HCT116 (cell line): ENCODE measurements at regions not wholly inside any gene's neighbourhood (a gene's known extent, or its start where the extent isn't known, plus 50 kb on each side); places are given as distances from the start of the nearest gene placed in this dataset.

Experiments used
- ATAC-seq: fragments of 200-7000 bp; cut with Tn5 transposase; 2 replicates; pipeline ENCODE4 v1.9.1; 2020; ENCODE audit warnings: mild to moderate bottlenecking, moderate library complexity
- BruUV-seq: library from RNA; stranded (reverse); fragments of 400-500 nt; replicated peaks from 2 replicates; lab custom pipeline; 2021; lab: Mats Ljungman, UMichigan
- CTCF ChIA-PET: fragments of 300-600 bp; sonication (Branson Sonifier 250); formaldehyde crosslinking; loops from one replicate; lab custom pipeline; 2021; ENCODE audit warnings: antibody characterized with exemption; lab: Charles Lee
- POLR2A ChIA-PET: fragments of 300-600, 350-600 bp; sonication (Branson Sonifier 250); formaldehyde crosslinking; loops from one replicate; lab custom pipeline; 2021; ENCODE audit warnings: antibody characterized with exemption; lab: Charles Lee
- RAD21 ChIA-PET, 2 experiments: fragments of 300-600 bp; sonication (Branson Sonifier 250); formaldehyde crosslinking; loops; one replicate each; lab custom pipeline; 2023; ENCODE audit warnings: low total read pairs in 2 of 2; ENCODE audit not compliant: uncharacterized antibody in 2 of 2, unreplicated experiment in 2 of 2, low non-redundant PET in 1 of 2; lab: Charles Lee
- DNase-seq: peaks from one replicate; pipeline ENCODE4 v3.0.0-alpha.2; 2010; ENCODE audit warnings: low read depth, low spot score
- H2AFZ ChIP-seq: fragments of 200-600 bp; shearing (Covaris generic), sonication (generic); 2 replicates; pipeline ENCODE4 v1.6.1; 2017; ENCODE audit warnings: low read depth, mixed run types, mixed read lengths, antibody characterized with exemption, low read length; ENCODE audit not compliant: poor library complexity, severe bottlenecking
- H3K27ac ChIP-seq: 2 replicates; pipeline ENCODE4 v1.5.1; 2012; ENCODE audit warnings: low read depth, low read length
- H3K27me3 ChIP-seq: fragments of 200-600 bp; sonication (generic); 2 replicates; pipeline ENCODE4 v1.6.1; 2016; ENCODE audit warnings: mixed run types, low read length, mixed read lengths; ENCODE audit not compliant: insufficient read depth
- H3K36me3 ChIP-seq, 2 experiments: fragments of 200-500 bp in 1 of 2; fragments of 200-600 bp in 1 of 2; sonication (Bioruptor generic) in 1 of 2; sonication (generic) in 1 of 2; 2 replicates each; pipeline versions ENCODE4 v1.5.1 to v1.6.1; 2014 to 2016; ENCODE audit warnings: low read length in 2 of 2, inconsistent platforms in 1 of 2, mixed read lengths in 1 of 2, mixed run types in 1 of 2; ENCODE audit not compliant: insufficient read depth in 2 of 2, control insufficient read depth in 1 of 2
- H3K4me1 ChIP-seq, 2 experiments: fragments of 200-600 bp in 1 of 2; sonication (generic) in 1 of 2; 2 replicates each; pipeline versions ENCODE4 v1.5.1 to v1.6.1; 2012 to 2017; ENCODE audit warnings: low read length in 2 of 2, inconsistent platforms in 1 of 2, mild to moderate bottlenecking in 1 of 2, mixed read lengths in 1 of 2, mixed run types in 1 of 2, moderate library complexity in 1 of 2; ENCODE audit not compliant: insufficient read depth in 2 of 2, control insufficient read depth in 1 of 2
- H3K4me2 ChIP-seq: fragments of 200-600 bp; sonication (generic); 2 replicates; pipeline ENCODE4 v1.6.1; 2017; ENCODE audit warnings: mixed run types, low read length, mixed read lengths
- H3K4me3 ChIP-seq, 2 experiments: fragments of 200-600 bp in 1 of 2; sonication (generic) in 1 of 2; replicated peaks in 1 of 2; 2 replicates each; pipeline ENCODE4 v1.5.1; 2011 to 2016; ENCODE audit warnings: low read length in 2 of 2, control low read depth in 1 of 2, low read depth in 1 of 2, mild to moderate bottlenecking in 1 of 2, mixed read lengths in 1 of 2, mixed run types in 1 of 2
- H3K79me2 ChIP-seq: fragments of 200-600 bp; sonication (generic); 2 replicates; pipeline ENCODE4 v1.6.1; 2017; ENCODE audit warnings: mild to moderate bottlenecking, mixed run types, low read length, moderate library complexity, mixed read lengths; ENCODE audit not compliant: insufficient read depth
- H3K9ac ChIP-seq: fragments of 200-600 bp; sonication (generic); 2 replicates; pipeline ENCODE4 v1.6.1; 2016; ENCODE audit warnings: low read length, mixed read lengths
- H3K9me2 ChIP-seq: fragments of 200-600 bp; sonication (generic), shearing (Covaris generic); 2 replicates; pipeline ENCODE4 v1.6.1; 2017; ENCODE audit warnings: mixed run types, mild to moderate bottlenecking, moderate library complexity; ENCODE audit not compliant: insufficient read depth
- H3K9me3 ChIP-seq, 2 experiments: fragments of 200-500 bp in 1 of 2; fragments of 200-600 bp in 1 of 2; sonication (Bioruptor generic) in 1 of 2; sonication (generic) in 1 of 2; 2 replicates each; pipeline ENCODE4 v1.6.1; 2014 to 2017; ENCODE audit warnings: low read length in 2 of 2, mixed read lengths in 2 of 2, inconsistent platforms in 1 of 2, low read depth in 1 of 2, mild to moderate bottlenecking in 1 of 2, mixed run types in 1 of 2, moderate library complexity in 1 of 2; ENCODE audit not compliant: control insufficient read depth in 1 of 2, insufficient read depth in 1 of 2
- H4K20me1 ChIP-seq: fragments of 200-600 bp; sonication (generic), shearing (Covaris generic); 2 replicates; pipeline ENCODE4 v1.6.1; 2017; ENCODE audit warnings: mixed run types, mild to moderate bottlenecking, moderate library complexity; ENCODE audit not compliant: insufficient read depth
- CEBPB ChIP-seq: IDR thresholded peaks from 2 replicates; pipeline ENCODE4 v1.6.1; 2012; ENCODE audit warnings: low read depth
- EZH2 ChIP-seq: fragments of 200-600 bp; sonication (generic); IDR thresholded peaks from 2 replicates; pipeline ENCODE4 v1.6.1; 2017; ENCODE audit warnings: antibody characterized with exemption, mixed run types
- EZH2phosphoT487 ChIP-seq: fragments of 200-600 bp; IDR thresholded peaks from 2 replicates; pipeline ENCODE4 v1.6.1; 2018; ENCODE audit warnings: antibody characterized with exemption, borderline replicate concordance
- POLR2A ChIP-seq: IDR thresholded peaks from 2 replicates; pipeline ENCODE4 v1.7.0; 2011; ENCODE audit warnings: borderline replicate concordance; ENCODE audit not compliant: insufficient read depth, insufficient read length; ENCODE audit errors: extremely low read depth
- SIN3A ChIP-seq: IDR thresholded peaks from 2 replicates; pipeline ENCODE4 v1.6.1; 2012; ENCODE audit warnings: low read depth
- SP1 ChIP-seq: IDR thresholded peaks from 2 replicates; pipeline ENCODE4 v1.6.1; 2012; ENCODE audit warnings: low read depth
- ZNF274 ChIP-seq: fragments of 200-500 bp; sonication (Bioruptor generic); IDR thresholded peaks from 2 replicates; pipeline ENCODE4 v1.6.1; 2014; ENCODE audit warnings: mild to moderate bottlenecking, low read depth, low read length, inconsistent platforms
- intact Hi-C: fragments of 100-400 bp; cut with micrococcal nuclease; formaldehyde crosslinking; loops from 2 replicates; pipeline ENCODE4 v1.10.0; 2022
- TF ChIP-seq, protein P1 (sequence below): IDR thresholded peaks from 2 replicates; pipeline ENCODE4 v1.6.1; 2011; ENCODE audit warnings: mild to moderate bottlenecking, low read length, moderate library complexity; ENCODE audit not compliant: insufficient replicate concordance; ENCODE audit errors: extremely low read depth
- TF ChIP-seq, protein P2 (sequence below): IDR thresholded peaks from 2 replicates; pipeline ENCODE4 v1.6.1; 2012; ENCODE audit warnings: low read depth
- TF ChIP-seq, protein P3 (sequence below): IDR thresholded peaks from 2 replicates; pipeline ENCODE4 v1.6.1; 2012
- TF ChIP-seq, protein P4 (sequence below), 3 experiments: fragments of 200-600 bp in 1 of 3; sonication (generic) in 1 of 3; IDR thresholded peaks in 2 of 3; conservative IDR thresholded peaks in 1 of 3; 2 replicates each; pipeline ENCODE4 v1.5.1; 2012 to 2017; ENCODE audit warnings: low read depth in 2 of 3, low read length in 2 of 3, antibody characterized with exemption in 1 of 3, borderline replicate concordance in 1 of 3, control low read depth in 1 of 3, mild to moderate bottlenecking in 1 of 3, mixed read lengths in 1 of 3, mixed run types in 1 of 3, moderate library complexity in 1 of 3; ENCODE audit not compliant: insufficient read depth in 1 of 3

DNA sequence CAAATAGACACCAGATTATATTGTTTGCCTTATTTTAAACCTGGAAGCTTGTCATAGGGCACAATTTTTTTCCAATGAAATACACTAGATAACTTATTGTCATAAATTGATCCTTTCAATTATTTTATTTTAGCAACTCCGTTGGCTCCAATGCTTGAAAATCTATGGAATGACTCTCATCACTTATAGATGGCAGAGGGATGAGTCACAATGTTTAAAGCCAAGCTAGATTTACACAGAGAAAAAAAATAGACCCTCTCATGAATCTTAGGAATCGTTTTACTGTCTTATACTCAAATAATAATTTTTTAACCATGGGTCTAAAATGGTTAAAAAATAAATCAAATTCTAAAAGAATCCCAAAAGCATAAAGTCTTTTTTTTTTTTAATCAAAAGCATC is 1276.6 kb upstream of the FLRT2 start:
- DNase-seq, result no peak
- H3K27ac ChIP-seq, result no peak overlapping the region
- no peaks in the 10 kb centered on the region for H4K20me1 ChIP-seq
- no peaks in the 10 kb centered on the region for H3K9me2 ChIP-seq
- CTCF ChIA-PET, result no interaction called here
- no peaks in the 10 kb centered on the region for H3K79me2 ChIP-seq
- H3K4me2 ChIP-seq, result no peak overlapping the region
- BruUV-seq, result no TSS peak
- intact Hi-C loops, result no loop called here
- no peak overlapping the region for H3K4me3 ChIP-seq
- no peak overlapping the region for H2AFZ ChIP-seq
- POLR2A ChIA-PET, result no interaction called here
- TF ChIP-seq SP1 (no peak), SIN3A (no peak), ZNF274 (no peak), CEBPB (no peak), EZH2 (no peak), POLR2A (no peak), EZH2phosphoT487 (no peak)
- TF ChIP-seq, protein P1, sequence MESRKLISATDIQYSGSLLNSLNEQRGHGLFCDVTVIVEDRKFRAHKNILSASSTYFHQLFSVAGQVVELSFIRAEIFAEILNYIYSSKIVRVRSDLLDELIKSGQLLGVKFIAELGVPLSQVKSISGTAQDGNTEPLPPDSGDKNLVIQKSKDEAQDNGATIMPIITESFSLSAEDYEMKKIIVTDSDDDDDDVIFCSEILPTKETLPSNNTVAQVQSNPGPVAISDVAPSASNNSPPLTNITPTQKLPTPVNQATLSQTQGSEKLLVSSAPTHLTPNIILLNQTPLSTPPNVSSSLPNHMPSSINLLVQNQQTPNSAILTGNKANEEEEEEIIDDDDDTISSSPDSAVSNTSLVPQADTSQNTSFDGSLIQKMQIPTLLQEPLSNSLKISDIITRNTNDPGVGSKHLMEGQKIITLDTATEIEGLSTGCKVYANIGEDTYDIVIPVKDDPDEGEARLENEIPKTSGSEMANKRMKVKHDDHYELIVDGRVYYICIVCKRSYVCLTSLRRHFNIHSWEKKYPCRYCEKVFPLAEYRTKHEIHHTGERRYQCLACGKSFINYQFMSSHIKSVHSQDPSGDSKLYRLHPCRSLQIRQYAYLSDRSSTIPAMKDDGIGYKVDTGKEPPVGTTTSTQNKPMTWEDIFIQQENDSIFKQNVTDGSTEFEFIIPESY, result no peak
- TF ChIP-seq, protein P2, sequence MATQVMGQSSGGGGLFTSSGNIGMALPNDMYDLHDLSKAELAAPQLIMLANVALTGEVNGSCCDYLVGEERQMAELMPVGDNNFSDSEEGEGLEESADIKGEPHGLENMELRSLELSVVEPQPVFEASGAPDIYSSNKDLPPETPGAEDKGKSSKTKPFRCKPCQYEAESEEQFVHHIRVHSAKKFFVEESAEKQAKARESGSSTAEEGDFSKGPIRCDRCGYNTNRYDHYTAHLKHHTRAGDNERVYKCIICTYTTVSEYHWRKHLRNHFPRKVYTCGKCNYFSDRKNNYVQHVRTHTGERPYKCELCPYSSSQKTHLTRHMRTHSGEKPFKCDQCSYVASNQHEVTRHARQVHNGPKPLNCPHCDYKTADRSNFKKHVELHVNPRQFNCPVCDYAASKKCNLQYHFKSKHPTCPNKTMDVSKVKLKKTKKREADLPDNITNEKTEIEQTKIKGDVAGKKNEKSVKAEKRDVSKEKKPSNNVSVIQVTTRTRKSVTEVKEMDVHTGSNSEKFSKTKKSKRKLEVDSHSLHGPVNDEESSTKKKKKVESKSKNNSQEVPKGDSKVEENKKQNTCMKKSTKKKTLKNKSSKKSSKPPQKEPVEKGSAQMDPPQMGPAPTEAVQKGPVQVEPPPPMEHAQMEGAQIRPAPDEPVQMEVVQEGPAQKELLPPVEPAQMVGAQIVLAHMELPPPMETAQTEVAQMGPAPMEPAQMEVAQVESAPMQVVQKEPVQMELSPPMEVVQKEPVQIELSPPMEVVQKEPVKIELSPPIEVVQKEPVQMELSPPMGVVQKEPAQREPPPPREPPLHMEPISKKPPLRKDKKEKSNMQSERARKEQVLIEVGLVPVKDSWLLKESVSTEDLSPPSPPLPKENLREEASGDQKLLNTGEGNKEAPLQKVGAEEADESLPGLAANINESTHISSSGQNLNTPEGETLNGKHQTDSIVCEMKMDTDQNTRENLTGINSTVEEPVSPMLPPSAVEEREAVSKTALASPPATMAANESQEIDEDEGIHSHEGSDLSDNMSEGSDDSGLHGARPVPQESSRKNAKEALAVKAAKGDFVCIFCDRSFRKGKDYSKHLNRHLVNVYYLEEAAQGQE, result no peak
- TF ChIP-seq, protein P3, sequence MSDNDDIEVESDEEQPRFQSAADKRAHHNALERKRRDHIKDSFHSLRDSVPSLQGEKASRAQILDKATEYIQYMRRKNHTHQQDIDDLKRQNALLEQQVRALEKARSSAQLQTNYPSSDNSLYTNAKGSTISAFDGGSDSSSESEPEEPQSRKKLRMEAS, result no peak
- TF ChIP-seq, protein P4, sequence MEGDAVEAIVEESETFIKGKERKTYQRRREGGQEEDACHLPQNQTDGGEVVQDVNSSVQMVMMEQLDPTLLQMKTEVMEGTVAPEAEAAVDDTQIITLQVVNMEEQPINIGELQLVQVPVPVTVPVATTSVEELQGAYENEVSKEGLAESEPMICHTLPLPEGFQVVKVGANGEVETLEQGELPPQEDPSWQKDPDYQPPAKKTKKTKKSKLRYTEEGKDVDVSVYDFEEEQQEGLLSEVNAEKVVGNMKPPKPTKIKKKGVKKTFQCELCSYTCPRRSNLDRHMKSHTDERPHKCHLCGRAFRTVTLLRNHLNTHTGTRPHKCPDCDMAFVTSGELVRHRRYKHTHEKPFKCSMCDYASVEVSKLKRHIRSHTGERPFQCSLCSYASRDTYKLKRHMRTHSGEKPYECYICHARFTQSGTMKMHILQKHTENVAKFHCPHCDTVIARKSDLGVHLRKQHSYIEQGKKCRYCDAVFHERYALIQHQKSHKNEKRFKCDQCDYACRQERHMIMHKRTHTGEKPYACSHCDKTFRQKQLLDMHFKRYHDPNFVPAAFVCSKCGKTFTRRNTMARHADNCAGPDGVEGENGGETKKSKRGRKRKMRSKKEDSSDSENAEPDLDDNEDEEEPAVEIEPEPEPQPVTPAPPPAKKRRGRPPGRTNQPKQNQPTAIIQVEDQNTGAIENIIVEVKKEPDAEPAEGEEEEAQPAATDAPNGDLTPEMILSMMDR (IDR thresholded peaks at IDR 0.05 in 2 of 3, conservative IDR thresholded peaks at IDR 0.05 in 1 of 3; ENCODE audit: borderline replicate concordance in 1 of 3, insufficient read depth in 1 of 3, low read depth in 2 of 3, low read length in 2 of 3), result no peak
- RAD21 ChIA-PET, result no interaction called here
- no peak for ATAC-seq
- H3K36me3 ChIP-seq, result no peaks in the 10 kb centered on the region
- H3K4me1 ChIP-seq, result no peaks in the 10 kb centered on the region
- no peaks in the 10 kb centered on the region for H3K27me3 ChIP-seq
- peaks cover 7 to 11% of the 10 kb centered on the region in 2 experiments; a peak in 2 of 4 replicates for H3K9me3 ChIP-seq
- H3K9ac ChIP-seq, result no peak overlapping the region
